ENCODE measurements at regions not wholly inside any gene's neighbourhood (a gene's known extent, or its start where the extent isn't known, plus 50 kb on each side); places are given as distances from the start of the nearest gene placed in this dataset.

DNA sequence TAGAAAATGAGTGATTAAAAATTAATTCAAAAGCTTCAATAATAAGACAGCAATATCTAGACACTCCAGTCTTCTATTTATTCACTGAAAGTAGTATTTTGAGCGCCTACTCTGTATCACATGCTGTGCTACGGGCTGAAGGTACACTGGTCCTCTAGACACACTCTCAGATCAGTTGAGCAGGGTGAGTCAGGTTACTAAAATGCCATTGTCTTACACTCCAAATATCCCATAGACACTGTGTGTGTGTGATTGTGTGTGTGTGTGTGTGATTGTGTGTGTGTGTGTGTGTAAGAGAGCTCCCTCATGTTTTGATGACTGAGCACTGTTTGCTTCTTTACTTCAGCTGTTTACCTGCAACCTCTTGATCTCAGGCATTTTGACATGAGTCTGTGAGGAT, 342.8 kb upstream of the BOD1L1 start:
- TF ChIP-seq, protein P1, sequence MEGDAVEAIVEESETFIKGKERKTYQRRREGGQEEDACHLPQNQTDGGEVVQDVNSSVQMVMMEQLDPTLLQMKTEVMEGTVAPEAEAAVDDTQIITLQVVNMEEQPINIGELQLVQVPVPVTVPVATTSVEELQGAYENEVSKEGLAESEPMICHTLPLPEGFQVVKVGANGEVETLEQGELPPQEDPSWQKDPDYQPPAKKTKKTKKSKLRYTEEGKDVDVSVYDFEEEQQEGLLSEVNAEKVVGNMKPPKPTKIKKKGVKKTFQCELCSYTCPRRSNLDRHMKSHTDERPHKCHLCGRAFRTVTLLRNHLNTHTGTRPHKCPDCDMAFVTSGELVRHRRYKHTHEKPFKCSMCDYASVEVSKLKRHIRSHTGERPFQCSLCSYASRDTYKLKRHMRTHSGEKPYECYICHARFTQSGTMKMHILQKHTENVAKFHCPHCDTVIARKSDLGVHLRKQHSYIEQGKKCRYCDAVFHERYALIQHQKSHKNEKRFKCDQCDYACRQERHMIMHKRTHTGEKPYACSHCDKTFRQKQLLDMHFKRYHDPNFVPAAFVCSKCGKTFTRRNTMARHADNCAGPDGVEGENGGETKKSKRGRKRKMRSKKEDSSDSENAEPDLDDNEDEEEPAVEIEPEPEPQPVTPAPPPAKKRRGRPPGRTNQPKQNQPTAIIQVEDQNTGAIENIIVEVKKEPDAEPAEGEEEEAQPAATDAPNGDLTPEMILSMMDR (conservative IDR thresholded peaks at IDR 0.05; ENCODE audit: low read depth in 2 of 2), result no peak
- TF ChIP-seq POLR2AphosphoS5 (IDR thresholded peaks at IDR 0.05; ENCODE audit: low read depth) (no peak), JUNB (IDR thresholded peaks at IDR 0.05; ENCODE audit: unreplicated experiment) (no peak), EZH2phosphoT487 (IDR thresholded peaks at IDR 0.05; ENCODE audit: unreplicated experiment) (no peak)
- TF ChIP-seq, protein P2, sequence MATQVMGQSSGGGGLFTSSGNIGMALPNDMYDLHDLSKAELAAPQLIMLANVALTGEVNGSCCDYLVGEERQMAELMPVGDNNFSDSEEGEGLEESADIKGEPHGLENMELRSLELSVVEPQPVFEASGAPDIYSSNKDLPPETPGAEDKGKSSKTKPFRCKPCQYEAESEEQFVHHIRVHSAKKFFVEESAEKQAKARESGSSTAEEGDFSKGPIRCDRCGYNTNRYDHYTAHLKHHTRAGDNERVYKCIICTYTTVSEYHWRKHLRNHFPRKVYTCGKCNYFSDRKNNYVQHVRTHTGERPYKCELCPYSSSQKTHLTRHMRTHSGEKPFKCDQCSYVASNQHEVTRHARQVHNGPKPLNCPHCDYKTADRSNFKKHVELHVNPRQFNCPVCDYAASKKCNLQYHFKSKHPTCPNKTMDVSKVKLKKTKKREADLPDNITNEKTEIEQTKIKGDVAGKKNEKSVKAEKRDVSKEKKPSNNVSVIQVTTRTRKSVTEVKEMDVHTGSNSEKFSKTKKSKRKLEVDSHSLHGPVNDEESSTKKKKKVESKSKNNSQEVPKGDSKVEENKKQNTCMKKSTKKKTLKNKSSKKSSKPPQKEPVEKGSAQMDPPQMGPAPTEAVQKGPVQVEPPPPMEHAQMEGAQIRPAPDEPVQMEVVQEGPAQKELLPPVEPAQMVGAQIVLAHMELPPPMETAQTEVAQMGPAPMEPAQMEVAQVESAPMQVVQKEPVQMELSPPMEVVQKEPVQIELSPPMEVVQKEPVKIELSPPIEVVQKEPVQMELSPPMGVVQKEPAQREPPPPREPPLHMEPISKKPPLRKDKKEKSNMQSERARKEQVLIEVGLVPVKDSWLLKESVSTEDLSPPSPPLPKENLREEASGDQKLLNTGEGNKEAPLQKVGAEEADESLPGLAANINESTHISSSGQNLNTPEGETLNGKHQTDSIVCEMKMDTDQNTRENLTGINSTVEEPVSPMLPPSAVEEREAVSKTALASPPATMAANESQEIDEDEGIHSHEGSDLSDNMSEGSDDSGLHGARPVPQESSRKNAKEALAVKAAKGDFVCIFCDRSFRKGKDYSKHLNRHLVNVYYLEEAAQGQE (IDR thresholded peaks at IDR 0.05; ENCODE audit: unreplicated experiment), result no peak
- TF ChIP-seq, protein P3, sequence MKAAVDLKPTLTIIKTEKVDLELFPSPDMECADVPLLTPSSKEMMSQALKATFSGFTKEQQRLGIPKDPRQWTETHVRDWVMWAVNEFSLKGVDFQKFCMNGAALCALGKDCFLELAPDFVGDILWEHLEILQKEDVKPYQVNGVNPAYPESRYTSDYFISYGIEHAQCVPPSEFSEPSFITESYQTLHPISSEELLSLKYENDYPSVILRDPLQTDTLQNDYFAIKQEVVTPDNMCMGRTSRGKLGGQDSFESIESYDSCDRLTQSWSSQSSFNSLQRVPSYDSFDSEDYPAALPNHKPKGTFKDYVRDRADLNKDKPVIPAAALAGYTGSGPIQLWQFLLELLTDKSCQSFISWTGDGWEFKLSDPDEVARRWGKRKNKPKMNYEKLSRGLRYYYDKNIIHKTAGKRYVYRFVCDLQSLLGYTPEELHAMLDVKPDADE (IDR thresholded peaks at IDR 0.05), result no peak

All from GM23338 (cell line).